GM21528 (cell line): ENCODE measurements at regions not wholly inside any gene's neighbourhood (a gene's known extent, or its start where the extent isn't known, plus 50 kb on each side); places are given as distances from the start of the nearest gene placed in this dataset.
A peak's percentile ranks its signal among the peaks of the same experiment; 100 is the strongest.
"Not testable (repeated sequence)": the region's sequence is repeated elsewhere in the genome, so short reads cannot be mapped to it uniquely, and the experiment has no call there.

Experiments
- ATAC-seq: cut with Tn5 transposase; IDR thresholded peaks from one replicate; pipeline ENCODE4 v1.9.1; 2021; ENCODE audit warnings: mild to moderate bottlenecking, moderate library complexity; ENCODE audit not compliant: unreplicated experiment, low FRiP score

DNA sequence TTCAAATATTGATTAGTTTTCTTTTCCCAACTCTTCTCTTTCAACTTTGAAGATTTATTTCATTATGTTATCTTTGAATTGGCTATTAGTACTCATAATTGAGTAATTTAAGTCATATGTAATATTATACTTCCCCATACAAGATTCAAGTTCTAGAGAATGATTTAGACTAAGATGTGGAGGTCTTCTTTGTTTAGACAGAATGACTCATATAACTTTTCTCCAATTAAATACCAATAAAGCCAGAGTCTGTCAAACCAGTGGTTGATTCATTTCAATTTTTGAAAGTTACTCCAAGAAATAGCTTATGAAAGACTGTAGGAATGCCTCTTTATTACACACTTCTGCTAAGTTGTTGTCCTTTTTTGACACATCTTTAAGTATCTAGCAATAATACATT, 115.8 kb upstream of the SLC35F3 start:
- ATAC-seq, result no peak

DNA sequence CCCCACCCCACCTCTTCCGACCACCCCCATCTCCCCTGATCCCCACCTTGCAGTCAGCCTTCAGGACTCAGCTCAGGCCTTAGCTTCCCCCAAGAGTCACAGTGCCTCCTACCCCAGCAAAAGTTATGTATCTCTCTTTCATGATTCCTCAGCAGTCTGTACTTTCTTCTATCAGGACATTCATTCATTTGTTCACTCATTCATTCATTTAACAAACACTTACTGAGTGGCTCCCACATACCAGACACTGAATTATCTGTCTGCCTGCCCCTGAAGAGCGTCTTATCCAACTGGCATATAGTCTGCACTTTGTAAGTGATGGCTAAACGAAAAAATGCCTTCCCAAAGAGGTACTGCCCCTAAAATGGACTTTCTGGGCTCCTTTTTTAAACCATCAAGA, 114.4 kb upstream of the SLC35F3 start:
- ATAC-seq, result no peak

DNA sequence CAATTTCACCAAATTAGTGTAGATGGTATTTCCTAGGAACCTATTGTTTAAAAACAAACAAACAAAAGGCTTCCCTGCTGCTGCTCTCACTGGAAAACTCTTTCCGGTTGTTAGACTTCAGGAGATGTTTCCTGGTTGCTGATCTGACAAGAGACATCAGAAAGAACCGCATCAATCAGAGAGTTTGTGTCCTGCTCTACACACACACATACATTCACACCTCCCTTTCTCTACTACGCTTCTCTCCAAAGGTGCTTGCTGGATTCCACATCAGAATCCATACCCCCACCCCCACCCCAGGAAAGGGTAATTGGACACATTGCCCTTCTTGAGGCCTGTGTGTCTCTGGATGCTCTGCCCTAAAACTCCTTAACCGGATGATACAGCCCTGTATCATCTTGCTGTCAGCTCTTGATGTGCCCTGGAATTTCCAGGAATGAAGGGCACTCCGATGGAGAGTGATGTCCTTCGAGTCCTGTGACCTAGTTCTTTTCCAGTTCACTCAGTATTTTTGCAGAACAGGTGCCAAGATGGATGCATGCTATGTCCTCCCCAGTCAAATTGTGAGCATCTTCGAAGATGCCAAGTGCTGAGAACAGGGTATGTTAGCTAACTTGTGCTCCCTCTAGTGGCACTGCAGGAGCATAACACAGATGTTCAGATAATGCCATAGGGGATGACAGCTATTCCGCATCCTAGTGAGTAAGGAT, 113.7 kb upstream of the SLC35F3 start:
- ATAC-seq, result peak; percentile 84

DNA sequence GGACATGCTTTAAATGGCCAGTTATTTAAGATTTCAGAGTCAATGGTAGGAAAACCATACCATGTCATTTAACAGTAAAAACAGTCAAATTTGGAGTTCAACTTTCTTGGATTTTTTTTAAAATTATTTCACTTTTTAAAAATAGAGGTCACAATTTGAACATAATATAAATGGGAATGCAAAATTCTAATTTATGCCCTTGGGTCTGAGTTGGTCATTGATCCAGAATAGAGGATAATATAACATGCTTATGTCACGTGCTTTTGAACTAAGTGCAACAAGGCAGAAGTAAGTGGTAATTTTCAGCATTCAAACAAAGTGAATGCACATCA, 113.1 kb upstream of the SLC35F3 start:
- no peak for ATAC-seq

DNA sequence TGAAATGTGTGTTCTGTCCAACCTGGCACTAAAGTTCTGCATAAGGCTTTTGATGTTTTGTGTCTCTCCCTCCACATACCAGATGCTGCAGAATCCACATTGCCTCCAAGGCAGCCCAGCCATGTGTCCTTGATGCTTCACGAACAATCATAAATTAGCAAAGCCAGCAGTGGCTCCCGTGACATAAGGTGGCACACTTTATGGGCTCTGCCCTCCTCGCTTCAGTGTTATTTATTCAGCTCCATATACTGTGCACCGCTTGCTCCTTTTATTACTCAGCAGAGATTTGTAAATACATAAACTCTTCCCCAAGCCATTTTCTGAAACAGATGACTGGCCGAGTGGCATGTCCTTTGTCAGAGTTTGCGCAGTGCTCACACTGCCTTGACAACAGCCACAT, 112.8 kb upstream of the SLC35F3 start:
- ATAC-seq, result no peak

DNA sequence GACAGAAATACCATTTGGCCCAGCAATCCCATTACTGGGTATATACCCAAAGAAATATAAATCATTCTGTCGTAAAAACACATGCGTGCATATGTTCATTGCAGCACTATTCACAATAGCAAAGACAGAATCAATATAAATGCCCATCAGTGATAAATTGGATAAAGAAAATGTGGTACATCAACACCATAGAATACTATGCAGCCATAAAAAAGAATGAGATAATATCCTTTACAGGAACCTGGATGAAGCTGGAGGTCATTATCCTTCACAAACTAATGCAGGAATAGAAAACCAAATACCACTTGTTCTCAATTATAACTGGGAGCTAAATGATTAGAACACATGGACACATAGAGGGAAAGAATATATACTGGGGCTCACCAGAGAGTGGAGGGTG, 109.6 kb upstream of the SLC35F3 start:
- ATAC-seq, result no peak

DNA sequence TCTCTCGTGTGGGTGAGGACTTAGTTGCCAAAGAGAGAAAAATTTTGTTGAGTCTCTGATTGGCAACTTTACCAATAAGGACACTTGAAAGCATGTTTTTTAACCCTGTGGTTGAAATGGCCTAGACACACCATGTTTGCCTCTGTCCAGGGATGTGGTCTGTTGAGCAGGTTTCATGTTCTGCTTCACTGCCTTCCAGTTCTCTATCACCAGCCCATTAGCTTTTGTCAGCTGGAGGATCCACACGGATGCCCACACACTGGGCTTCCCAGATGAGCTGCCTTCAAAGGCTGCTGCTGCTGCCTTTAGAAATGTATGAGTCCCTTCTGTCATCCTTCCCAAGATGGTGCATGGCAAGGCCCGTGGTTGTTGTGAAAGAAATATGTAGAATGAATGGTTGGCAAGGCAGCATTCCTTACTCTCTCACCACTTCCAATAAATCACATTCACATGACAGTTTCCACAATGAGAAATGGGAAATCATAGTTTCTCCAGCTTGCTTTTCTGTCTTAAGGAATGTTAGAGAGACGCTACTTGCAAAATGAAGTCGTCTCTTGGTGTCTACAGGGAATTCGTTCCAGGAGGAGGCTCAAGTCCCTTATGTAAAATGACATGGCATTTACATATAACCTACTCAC, 108.2 kb upstream of the SLC35F3 start:
- ATAC-seq, result no peak

DNA sequence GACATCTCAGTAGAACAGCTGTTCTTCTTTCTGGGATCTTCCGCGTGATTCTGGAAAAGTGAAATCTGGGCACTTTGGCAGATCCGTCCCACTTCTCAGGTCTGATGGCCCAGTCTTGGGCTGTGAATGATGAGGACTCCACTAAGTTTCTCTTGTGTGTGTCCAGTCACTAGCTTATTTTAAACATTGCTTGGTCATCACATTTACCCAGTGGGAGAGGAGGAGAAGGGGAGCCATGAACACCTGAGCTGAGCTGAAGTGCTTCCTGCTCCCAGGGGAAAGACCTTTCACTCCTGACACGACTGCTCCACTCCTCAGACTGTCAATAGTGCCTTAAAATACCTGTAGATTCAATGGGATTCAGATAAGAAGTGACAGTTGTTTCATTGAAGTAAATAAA, 101.9 kb upstream of the SLC35F3 start:
- no peak for ATAC-seq

DNA sequence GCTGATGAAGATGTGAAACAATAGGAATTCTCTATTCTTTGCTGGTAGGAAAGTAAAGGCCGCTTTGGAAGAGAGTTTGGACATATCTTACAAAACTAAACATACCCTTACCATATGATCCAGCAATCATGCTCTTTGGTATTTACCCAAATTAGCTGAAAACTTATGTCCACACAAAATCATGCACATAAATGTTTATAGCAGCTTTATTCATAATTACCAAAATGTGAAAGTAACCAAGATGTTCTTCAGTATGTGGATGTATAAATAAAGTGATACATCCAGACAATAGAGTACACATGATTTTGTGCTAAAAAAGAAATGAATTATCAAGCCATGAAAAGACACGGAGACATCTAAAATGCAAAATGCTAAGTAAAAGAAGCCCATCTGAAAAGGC, 98.7 kb upstream of the SLC35F3 start:
- ATAC-seq, result no peak

DNA sequence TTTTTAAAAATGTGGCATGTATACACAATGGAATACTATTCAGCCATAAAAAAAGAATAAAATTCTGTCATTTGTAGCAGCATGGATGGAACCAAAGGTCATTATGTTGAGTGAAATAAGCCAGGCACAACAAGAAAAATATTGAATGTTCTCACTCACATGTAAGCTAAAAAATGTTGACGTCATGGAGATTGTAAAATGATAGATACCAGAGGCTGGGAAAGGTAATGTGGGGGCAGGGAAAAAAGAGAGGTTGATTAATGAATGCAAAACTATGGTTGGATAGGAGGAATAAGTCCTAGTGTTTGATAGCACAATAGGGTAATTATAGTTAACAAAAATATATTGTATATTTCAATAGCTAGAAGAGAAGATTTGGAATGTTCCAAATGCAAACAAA, 89.1 kb upstream of the SLC35F3 start:
- no peak for ATAC-seq

DNA sequence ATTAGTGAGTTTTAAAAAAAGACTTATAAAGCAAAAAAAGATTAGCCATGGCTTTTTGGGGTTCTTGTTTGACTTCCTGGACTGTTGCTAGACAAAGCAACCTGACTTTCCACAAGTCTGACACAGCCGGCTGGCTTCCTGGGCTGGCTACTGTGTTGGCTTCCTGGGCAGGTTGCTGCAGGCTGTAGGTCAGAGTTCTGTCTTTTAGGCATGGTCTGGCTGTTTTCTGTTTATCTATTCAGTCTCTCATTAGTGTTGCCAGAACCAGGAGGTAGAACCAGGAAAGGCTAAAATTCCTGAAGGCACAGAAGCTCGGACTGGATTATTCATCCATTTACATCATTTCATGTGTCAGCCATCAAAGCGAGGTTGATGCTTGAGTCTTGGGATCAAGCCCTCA, 88.6 kb upstream of the SLC35F3 start:
- no peak for ATAC-seq

DNA sequence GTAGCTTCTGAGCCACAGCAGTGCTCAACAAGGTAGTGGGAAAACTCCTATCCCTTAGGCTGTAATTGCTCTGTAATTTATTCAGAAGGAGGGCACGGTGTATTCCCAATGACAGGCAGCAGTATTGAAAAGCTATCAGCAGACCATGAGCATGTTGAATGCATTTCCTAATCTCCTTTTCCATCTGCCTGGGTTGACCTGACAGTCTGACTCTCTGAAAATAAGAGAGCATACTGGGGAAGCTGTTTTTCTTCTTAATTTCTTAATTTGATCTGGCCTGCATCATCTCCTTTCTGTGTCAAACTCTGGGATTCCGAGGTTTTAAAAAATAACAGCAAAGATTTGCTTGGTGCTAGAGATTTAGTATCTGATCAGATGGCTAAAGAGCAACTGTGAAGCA, 88.1 kb upstream of the SLC35F3 start:
- ATAC-seq, result no peak

DNA sequence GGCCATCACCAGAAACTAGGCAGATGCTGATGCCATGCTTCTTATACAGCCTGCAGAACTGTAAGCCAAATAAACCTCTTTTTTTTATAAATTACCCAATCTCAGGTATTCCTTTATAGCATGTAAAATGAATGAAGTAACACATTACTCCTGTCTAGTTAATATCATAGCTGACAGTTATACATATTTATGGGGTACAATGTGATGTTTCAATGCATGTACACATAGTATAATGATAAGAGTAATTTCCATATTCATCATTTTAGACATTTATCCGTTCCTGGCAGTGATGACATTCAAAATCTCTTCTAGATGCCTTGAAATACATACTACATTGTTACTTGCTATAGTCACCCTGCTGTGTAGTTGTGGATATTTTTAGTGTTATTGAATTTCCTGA, 85.4 kb upstream of the SLC35F3 start:
- ATAC-seq, result no peak

DNA sequence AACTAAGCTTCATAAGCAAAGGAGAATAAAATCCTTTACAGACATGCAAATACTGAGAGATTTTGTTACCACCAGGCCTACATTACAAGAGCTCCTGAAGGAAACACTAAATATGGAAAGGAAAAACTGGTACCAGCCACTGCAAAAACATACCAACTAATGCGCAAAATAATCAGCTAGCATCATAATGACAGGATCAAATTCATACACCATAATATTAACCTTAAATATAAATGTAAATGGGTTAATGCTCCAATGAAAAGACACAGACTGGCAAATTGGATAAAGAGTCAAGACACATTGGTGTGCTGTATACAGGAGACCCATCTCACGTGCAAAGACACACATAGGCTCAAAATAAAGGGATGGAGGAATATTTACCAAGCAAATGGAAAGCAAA, 80.3 kb upstream of the SLC35F3 start:
- ATAC-seq, result not testable (repeated sequence)

DNA sequence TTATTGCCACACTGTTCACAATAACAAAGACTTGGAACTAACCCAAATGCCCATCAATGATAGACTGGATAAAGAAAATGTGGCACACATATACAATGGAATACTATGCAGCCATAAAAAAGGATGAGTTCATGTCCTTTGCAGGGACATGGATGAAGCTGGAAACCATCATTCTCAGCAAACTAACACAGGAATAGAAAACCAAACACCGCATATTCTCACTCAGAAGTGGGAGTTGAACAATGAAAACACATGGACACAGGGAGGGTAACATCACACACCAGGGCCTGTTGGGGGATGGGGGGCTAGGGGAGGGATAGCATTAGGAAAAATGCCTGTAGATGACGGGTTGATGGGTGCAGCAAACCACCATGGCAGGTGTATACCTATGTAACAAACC, 76.5 kb upstream of the SLC35F3 start:
- ATAC-seq, result not testable (repeated sequence)

DNA sequence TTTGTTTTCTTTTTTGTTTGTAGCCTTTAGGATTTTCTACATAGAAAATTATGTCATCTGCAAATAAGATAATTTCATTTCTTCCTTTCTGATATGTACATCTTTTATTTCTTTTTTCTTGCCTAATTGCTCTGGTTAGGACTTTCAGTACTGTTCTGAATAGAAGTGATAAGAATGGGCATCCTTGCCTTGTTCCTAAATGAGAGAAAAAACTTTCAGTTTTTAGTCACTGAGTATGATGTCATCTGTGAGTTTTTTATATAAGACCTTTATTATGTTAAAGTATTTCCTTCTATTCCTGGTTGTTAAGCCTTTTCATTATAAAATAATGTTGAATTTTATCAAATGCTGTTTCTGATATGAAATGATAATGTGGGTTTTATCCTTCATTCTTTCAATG, 76.0 kb upstream of the SLC35F3 start:
- no peak for ATAC-seq

DNA sequence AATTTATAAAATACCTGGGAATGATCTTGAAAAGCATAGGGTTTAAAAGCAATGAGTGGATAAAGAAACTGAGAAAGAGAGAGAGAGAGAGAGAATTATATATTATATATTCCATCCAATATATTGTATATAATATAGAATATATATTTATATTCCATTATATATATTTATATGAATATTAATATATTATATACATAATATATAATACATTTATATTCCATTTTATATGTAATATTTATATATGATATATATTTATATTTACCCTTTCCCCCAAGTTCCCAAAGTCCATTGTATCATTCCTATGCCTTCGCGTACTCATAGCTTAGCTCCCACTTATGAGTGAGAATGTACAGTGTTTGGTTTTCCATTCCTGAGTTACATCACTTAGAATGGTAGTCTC, 69.9 kb upstream of the SLC35F3 start:
- ATAC-seq, result no peak

DNA sequence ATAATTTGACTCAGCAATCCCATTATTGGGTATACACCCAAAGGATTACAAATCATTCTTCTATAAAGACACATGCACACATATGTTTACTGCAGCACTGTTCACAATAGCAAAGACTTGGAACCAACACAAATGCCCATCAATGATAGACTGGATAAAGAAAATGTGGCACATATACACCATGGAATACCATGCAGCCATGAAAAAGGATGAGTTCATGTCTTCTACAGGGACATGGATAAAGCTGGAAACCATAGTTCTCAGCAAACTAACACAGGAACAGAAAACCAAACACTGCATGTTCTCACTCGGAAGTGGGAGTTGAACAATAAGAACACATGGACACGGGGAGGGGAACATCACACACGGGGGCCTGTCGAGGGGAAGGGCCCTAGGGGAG, 66.3 kb upstream of the SLC35F3 start:
- not testable (repeated sequence) for ATAC-seq

DNA sequence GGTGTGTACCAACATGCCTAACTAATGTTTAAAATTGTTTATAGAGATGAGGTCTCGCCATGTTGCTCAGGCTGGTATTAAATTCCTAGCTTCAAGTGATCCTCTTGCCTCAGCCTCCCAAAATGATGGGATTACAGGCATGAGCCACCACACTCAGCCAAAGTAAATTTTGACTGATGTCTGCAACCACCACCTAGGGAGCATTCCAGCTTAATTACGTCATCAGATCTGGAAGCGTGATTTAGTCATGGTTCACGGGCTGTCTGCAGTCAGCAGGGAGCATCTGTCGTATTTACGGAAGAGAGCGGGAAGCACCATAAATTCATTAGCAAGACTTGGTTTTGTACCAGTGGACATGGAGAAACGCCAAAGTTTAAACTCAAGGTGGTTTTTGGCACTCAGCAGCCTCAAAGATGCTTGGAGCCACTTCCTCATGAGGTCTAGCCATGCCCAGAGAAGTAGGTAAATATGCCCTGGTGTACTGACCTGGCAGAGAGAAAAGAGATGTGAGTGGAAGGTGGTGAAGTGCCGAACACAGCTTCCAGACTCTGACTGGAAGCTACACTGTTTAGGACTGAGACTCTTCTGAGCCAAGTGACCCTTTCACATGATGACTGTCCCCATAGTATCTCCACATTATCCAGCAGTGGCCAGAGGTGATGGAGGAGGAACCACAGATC, 60.8 kb upstream of the SLC35F3 start:
- ATAC-seq, result no peak

DNA sequence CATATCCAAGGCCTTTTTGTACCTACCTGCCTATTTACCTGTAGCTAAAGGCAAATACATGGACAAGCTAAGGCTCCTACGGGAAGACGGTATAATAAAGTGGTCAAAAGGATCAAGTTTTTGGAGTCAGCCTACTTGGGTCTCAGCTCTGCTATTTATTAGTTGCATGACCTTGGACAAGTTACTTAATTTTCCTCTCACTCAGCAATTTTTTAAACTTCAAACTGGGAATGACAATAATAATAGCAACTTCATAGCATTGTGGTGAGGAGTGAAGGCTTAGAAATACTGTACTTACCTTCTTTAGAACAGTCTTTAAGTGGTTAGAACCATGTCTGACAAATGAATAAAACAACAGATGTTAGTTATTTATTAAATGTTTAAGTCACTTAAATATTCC, 60.2 kb upstream of the SLC35F3 start:
- no peak for ATAC-seq

DNA sequence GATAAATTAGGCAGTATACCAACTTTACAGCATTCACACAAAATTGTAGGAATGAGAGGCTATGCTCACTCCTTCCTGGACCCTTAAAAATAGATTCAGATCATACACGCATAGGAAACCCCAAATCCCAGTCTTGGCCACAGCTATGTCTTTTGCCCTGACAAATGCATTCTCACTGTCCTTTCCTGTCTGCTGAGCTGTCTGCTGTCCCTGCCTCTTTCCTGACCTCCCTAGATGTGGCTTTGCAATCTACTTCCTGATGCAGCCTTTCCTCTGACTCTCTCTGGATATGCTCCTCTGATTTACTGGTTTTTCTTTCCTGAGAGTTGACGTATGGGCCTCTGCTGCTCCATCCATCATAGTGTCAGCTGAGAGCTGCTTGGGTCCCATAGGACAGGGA, 59.8 kb upstream of the SLC35F3 start:
- no peak for ATAC-seq
